ENCODE measurements at regions not wholly inside any gene's neighbourhood (a gene's known extent, or its start where the extent isn't known, plus 50 kb on each side); places are given as distances from the start of the nearest gene placed in this dataset.
"Not testable (repeated sequence)": the region's sequence is repeated elsewhere in the genome, so short reads cannot be mapped to it uniquely, and the experiment has no call there.

GRCh38 chr5:164119806-164120447, 614.5 kb downstream of the MAT2B start:
- Histone ChIP-seq H3K9me3 (ENCODE audit: control insufficient read depth in 3 of 3, low read length in 3 of 3) (no peaks in the 10 kb centered on the region), H3K9ac (ENCODE audit: low read depth in 1 of 3, low read length in 3 of 3) (no peak overlapping the region), H3K4me1 (ENCODE audit: control insufficient read depth in 3 of 3, insufficient read depth in 3 of 3, low read length in 3 of 3) (no peaks in the 10 kb centered on the region), H3K27me3 (ENCODE audit: control insufficient read depth in 3 of 3, insufficient read depth in 3 of 3, low read length in 3 of 3) (no peaks in the 10 kb centered on the region), H3K27ac (ENCODE audit: low read depth, low read length) (no peak overlapping the region), H3K4me3 (ENCODE audit: low read length in 3 of 3) (no peak overlapping the region), H3K36me3 (ENCODE audit: control insufficient read depth in 3 of 3, insufficient read depth in 3 of 3, low read length in 3 of 3) (no peaks in the 10 kb centered on the region)

- Histone ChIP-seq H3K36me3 (ENCODE audit: control insufficient read depth in 3 of 3, insufficient read depth in 3 of 3, low read length in 3 of 3) (no peaks in the 10 kb centered on the region), H3K9ac (ENCODE audit: low read depth in 1 of 3, low read length in 3 of 3) (no peak overlapping the region), H3K9me3 (ENCODE audit: control insufficient read depth in 3 of 3, low read length in 3 of 3) (peaks cover 0 to 2% (median 2%) of the 10 kb centered on the region in 3 donors), H3K4me3 (ENCODE audit: low read length in 3 of 3) (no peak overlapping the region), H3K27ac (ENCODE audit: low read depth, low read length) (no peak overlapping the region), H3K4me1 (ENCODE audit: control insufficient read depth in 3 of 3, insufficient read depth in 3 of 3, low read length in 3 of 3) (no peaks in the 10 kb centered on the region), H3K27me3 (ENCODE audit: control insufficient read depth in 3 of 3, insufficient read depth in 3 of 3, low read length in 3 of 3) (no peaks in the 10 kb centered on the region)
These were observed 622.1 kb downstream of the MAT2B start for GRCh38 chr5:164127527-164127926.

GRCh38 chr5:164132358-164132757, 626.9 kb downstream of the MAT2B start:
- Histone ChIP-seq H3K9ac (ENCODE audit: low read depth in 1 of 3, low read length in 3 of 3) (no peak overlapping the region), H3K27ac (ENCODE audit: low read depth, low read length) (no peak overlapping the region), H3K4me3 (ENCODE audit: low read length in 3 of 3) (no peak overlapping the region), H3K36me3 (ENCODE audit: control insufficient read depth in 3 of 3, insufficient read depth in 3 of 3, low read length in 3 of 3) (no peaks in the 10 kb centered on the region), H3K27me3 (ENCODE audit: control insufficient read depth in 3 of 3, insufficient read depth in 3 of 3, low read length in 3 of 3) (no peaks in the 10 kb centered on the region), H3K4me1 (ENCODE audit: control insufficient read depth in 3 of 3, insufficient read depth in 3 of 3, low read length in 3 of 3) (no peaks in the 10 kb centered on the region), H3K9me3 (ENCODE audit: control insufficient read depth in 3 of 3, low read length in 3 of 3) (peaks cover 0 to 5% (median 2%) of the 10 kb centered on the region in 3 donors)

GRCh38 chr5:164137095-164137494, 631.7 kb downstream of the MAT2B start:
- Histone ChIP-seq H3K27ac (ENCODE audit: low read depth, low read length) (no peak overlapping the region), H3K4me3 (ENCODE audit: low read length in 3 of 3) (no peak overlapping the region), H3K4me1 (ENCODE audit: control insufficient read depth in 3 of 3, insufficient read depth in 3 of 3, low read length in 3 of 3) (no peaks in the 10 kb centered on the region), H3K9ac (ENCODE audit: low read depth in 1 of 3, low read length in 3 of 3) (no peak overlapping the region), H3K27me3 (ENCODE audit: control insufficient read depth in 3 of 3, insufficient read depth in 3 of 3, low read length in 3 of 3) (no peaks in the 10 kb centered on the region), H3K9me3 (ENCODE audit: control insufficient read depth in 3 of 3, low read length in 3 of 3) (peaks cover 0 to 3% (median 0%) of the 10 kb centered on the region in 3 donors), H3K36me3 (ENCODE audit: control insufficient read depth in 3 of 3, insufficient read depth in 3 of 3, low read length in 3 of 3) (no peaks in the 10 kb centered on the region)

- H3K4me3 ChIP-seq (ENCODE audit: low read length in 3 of 3) = no peak overlapping the region
- H3K36me3 ChIP-seq (ENCODE audit: control insufficient read depth in 3 of 3, insufficient read depth in 3 of 3, low read length in 3 of 3) = no peaks in the 10 kb centered on the region
- no peak overlapping the region for H3K9ac ChIP-seq (ENCODE audit: low read depth in 1 of 3, low read length in 3 of 3)
- H3K27ac ChIP-seq (ENCODE audit: low read depth, low read length) = no peak overlapping the region
- no peaks in the 10 kb centered on the region for H3K4me1 ChIP-seq (ENCODE audit: control insufficient read depth in 3 of 3, insufficient read depth in 3 of 3, low read length in 3 of 3)
- H3K9me3 ChIP-seq (ENCODE audit: control insufficient read depth in 3 of 3, low read length in 3 of 3) = peaks cover 0 to 3% (median 0%) of the 10 kb centered on the region in 3 donors
- H3K27me3 ChIP-seq (ENCODE audit: control insufficient read depth in 3 of 3, insufficient read depth in 3 of 3, low read length in 3 of 3) = no peaks in the 10 kb centered on the region
These were observed 634.0 kb downstream of the MAT2B start for GRCh38 chr5:164139423-164139822.

- Histone ChIP-seq H3K4me3 (ENCODE audit: low read length in 3 of 3) (no peak overlapping the region), H3K9me3 (ENCODE audit: control insufficient read depth in 3 of 3, low read length in 3 of 3) (no peaks in the 10 kb centered on the region), H3K4me1 (ENCODE audit: control insufficient read depth in 3 of 3, insufficient read depth in 3 of 3, low read length in 3 of 3) (no peaks in the 10 kb centered on the region), H3K36me3 (ENCODE audit: control insufficient read depth in 3 of 3, insufficient read depth in 3 of 3, low read length in 3 of 3) (no peaks in the 10 kb centered on the region), H3K27ac (ENCODE audit: low read depth, low read length) (no peak overlapping the region), H3K27me3 (ENCODE audit: control insufficient read depth in 3 of 3, insufficient read depth in 3 of 3, low read length in 3 of 3) (no peaks in the 10 kb centered on the region), H3K9ac (ENCODE audit: low read depth in 1 of 3, low read length in 3 of 3) (no peak overlapping the region)
These were observed 640.0 kb downstream of the MAT2B start for GRCh38 chr5:164145458-164145857.

GRCh38 chr5:164146223-164146622, 640.8 kb downstream of the MAT2B start:
- Histone ChIP-seq H3K9me3 (ENCODE audit: control insufficient read depth in 3 of 3, low read length in 3 of 3) (no peaks in the 10 kb centered on the region), H3K4me1 (ENCODE audit: control insufficient read depth in 3 of 3, insufficient read depth in 3 of 3, low read length in 3 of 3) (no peaks in the 10 kb centered on the region), H3K4me3 (ENCODE audit: low read length in 3 of 3) (no peak overlapping the region), H3K27ac (ENCODE audit: low read depth, low read length) (no peak overlapping the region), H3K27me3 (ENCODE audit: control insufficient read depth in 3 of 3, insufficient read depth in 3 of 3, low read length in 3 of 3) (no peaks in the 10 kb centered on the region), H3K36me3 (ENCODE audit: control insufficient read depth in 3 of 3, insufficient read depth in 3 of 3, low read length in 3 of 3) (no peaks in the 10 kb centered on the region), H3K9ac (ENCODE audit: low read depth in 1 of 3, low read length in 3 of 3) (no peak overlapping the region)

GRCh38 chr5:164148292-164148691, 642.9 kb downstream of the MAT2B start:
- no peak overlapping the region for H3K9ac ChIP-seq (ENCODE audit: low read depth in 1 of 3, low read length in 3 of 3)
- H3K9me3 ChIP-seq (ENCODE audit: control insufficient read depth in 3 of 3, low read length in 3 of 3) = no peaks in the 10 kb centered on the region
- no peaks in the 10 kb centered on the region for H3K4me1 ChIP-seq (ENCODE audit: control insufficient read depth in 3 of 3, insufficient read depth in 3 of 3, low read length in 3 of 3)

GRCh38 chr5:164152539-164152938, 647.1 kb downstream of the MAT2B start:
- not testable (repeated sequence) for H3K27me3 ChIP-seq (ENCODE audit: control insufficient read depth in 3 of 3, insufficient read depth in 3 of 3, low read length in 3 of 3); H3K4me1 ChIP-seq (ENCODE audit: control insufficient read depth in 3 of 3, insufficient read depth in 3 of 3, low read length in 3 of 3)

More at GRCh38 chr5:164148292-164148691, 642.9 kb downstream of the MAT2B start:
- Histone ChIP-seq H3K27ac (ENCODE audit: low read depth, low read length) (no peak overlapping the region), H3K36me3 (ENCODE audit: control insufficient read depth in 3 of 3, insufficient read depth in 3 of 3, low read length in 3 of 3) (no peaks in the 10 kb centered on the region), H3K4me3 (ENCODE audit: low read length in 3 of 3) (no peak overlapping the region), H3K27me3 (ENCODE audit: control insufficient read depth in 3 of 3, insufficient read depth in 3 of 3, low read length in 3 of 3) (no peaks in the 10 kb centered on the region)

GRCh38 chr5:164153469-164154172, 648.2 kb downstream of the MAT2B start:
- Histone ChIP-seq H3K9me3 (ENCODE audit: control insufficient read depth in 3 of 3, low read length in 3 of 3) (no peaks in the 10 kb centered on the region), H3K36me3 (ENCODE audit: control insufficient read depth in 3 of 3, insufficient read depth in 3 of 3, low read length in 3 of 3) (no peaks in the 10 kb centered on the region), H3K4me1 (ENCODE audit: control insufficient read depth in 3 of 3, insufficient read depth in 3 of 3, low read length in 3 of 3) (no peaks in the 10 kb centered on the region), H3K27me3 (ENCODE audit: control insufficient read depth in 3 of 3, insufficient read depth in 3 of 3, low read length in 3 of 3) (no peaks in the 10 kb centered on the region), H3K27ac (ENCODE audit: low read depth, low read length) (no peak overlapping the region), H3K4me3 (ENCODE audit: low read length in 3 of 3) (no peak overlapping the region), H3K9ac (ENCODE audit: low read depth in 1 of 3, low read length in 3 of 3) (no peak overlapping the region)

More at GRCh38 chr5:164152539-164152938, 647.1 kb downstream of the MAT2B start:
- not testable (repeated sequence) for H3K9me3 ChIP-seq (ENCODE audit: control insufficient read depth in 3 of 3, low read length in 3 of 3); H3K36me3 ChIP-seq (ENCODE audit: control insufficient read depth in 3 of 3, insufficient read depth in 3 of 3, low read length in 3 of 3); H3K9ac ChIP-seq (ENCODE audit: low read depth in 1 of 3, low read length in 3 of 3); H3K4me3 ChIP-seq (ENCODE audit: low read length in 3 of 3); H3K27ac ChIP-seq (ENCODE audit: low read depth, low read length)

All from skeletal muscle tissue (tissue), 3 donors.